ENCODE measurements at regions not wholly inside any gene's neighbourhood (a gene's known extent, or its start where the extent isn't known, plus 50 kb on each side); places are given as distances from the start of the nearest gene placed in this dataset.
"Not testable (repeated sequence)": the region's sequence is repeated elsewhere in the genome, so short reads cannot be mapped to it uniquely, and the experiment has no call there.

GRCh38 chr7:51644216-51644615 is 327.6 kb upstream of the COBL start:
- DNase-seq (ENCODE audit: low read depth in 4 of 4, low spot score in 3 of 4): no peak

GRCh38 chr7:51640841-51641240 is 324.2 kb upstream of the COBL start:
- DNase-seq (ENCODE audit: low read depth in 4 of 4, low spot score in 3 of 4): no peak

GRCh38 chr7:51639661-51640334 is 323.2 kb upstream of the COBL start:
- DNase-seq (ENCODE audit: low read depth in 4 of 4, low spot score in 3 of 4): no peak

DNA sequence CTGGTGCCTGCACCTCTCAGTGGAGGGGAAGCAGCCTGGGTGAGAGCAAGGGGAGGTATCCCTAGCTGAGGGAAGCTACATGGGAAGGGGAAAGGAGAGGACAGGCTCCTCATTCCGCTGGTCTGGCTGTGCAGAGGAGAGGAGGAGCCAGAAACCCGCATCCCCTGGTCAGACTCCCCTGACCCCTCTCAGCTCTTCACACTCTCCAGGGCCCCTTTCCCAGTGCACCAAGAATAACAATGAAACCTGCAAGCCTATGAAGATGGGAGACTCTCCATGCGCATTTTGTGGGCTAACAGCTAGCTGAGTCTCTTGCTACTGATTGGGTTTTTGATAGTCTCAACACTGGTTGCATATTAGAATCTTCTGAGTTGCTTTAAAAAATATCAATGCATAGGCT is 319.9 kb upstream of the COBL start:
- no peak for DNase-seq (ENCODE audit: low read depth in 4 of 4, low spot score in 3 of 4)

- no peak for DNase-seq (ENCODE audit: low read depth in 4 of 4, low spot score in 3 of 4)
Observed at GRCh38 chr7:51635775-51636174, 319.2 kb upstream of the COBL start.

GRCh38 chr7:51634538-51634937 is 317.9 kb upstream of the COBL start:
- DNase-seq (ENCODE audit: low read depth in 4 of 4, low spot score in 3 of 4): no peak

DNA sequence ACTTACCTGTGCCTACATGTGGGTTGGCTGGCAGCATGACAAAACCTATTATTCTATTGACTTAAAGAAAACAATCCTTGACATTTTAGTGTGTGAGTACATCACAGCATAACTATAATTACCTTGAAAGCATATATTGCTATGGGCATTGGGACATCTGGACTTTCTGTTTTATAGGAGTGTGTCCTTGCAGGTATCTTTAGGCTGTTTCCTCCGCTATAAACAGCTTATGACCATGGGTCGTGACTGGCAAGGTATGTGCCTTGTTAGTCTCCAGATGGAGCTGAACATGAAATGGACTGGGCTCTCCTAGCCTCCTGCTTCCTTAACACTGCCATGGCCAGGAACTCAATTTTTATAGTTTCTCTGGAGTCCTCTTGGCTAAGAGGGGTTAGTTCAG is 317.4 kb upstream of the COBL start:
- DNase-seq (ENCODE audit: low read depth in 4 of 4, low spot score in 3 of 4): no peak

DNA sequence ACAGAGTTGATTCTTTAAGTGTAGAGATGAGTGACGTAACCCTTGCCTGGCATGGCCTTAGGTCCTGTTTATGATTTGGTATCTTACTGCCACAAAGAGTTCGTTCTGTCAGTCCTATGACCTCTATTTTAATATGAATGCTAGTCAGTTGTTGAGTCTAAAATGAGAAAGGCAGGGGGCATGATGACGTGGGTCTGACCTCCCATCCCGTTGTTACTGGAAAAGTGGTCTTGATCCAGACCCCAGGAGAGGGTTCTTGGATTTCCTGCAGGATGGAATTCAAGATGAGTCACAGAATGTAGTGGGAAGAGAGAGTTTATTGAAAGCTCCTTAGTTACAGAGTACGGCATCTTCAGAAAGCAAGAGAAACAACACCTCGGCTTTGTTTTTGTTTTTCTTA is 317.0 kb upstream of the COBL start:
- DNase-seq (ENCODE audit: low read depth in 4 of 4, low spot score in 3 of 4): no peak

GRCh38 chr7:51633006-51633405 is 316.4 kb upstream of the COBL start:
- no peak for DNase-seq (ENCODE audit: low read depth in 4 of 4, low spot score in 3 of 4)

- no peak for DNase-seq (ENCODE audit: low read depth in 4 of 4, low spot score in 3 of 4)
Observed at GRCh38 chr7:51630933-51631332, 314.3 kb upstream of the COBL start.

DNA sequence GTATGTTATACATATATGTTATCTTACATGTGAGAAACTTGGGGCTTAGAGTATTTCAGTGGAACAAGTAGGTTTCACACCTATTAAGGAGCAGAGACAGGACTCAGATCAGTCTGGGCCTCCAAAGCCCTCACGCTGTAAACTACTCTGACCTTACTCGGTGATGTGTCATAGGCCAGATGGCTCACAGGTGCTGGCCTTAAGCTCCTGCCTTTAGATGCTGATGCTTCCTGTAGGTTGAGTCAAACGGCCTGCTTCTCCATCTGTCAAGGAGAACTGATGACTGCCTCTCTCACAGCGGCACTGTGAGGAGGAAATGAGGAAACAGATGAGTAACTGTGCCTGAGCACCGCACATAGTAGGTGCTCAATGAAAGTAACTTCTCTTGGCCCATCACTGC is 312.6 kb upstream of the COBL start:
- DNase-seq (ENCODE audit: low read depth in 4 of 4, low spot score in 3 of 4): no peak

DNA sequence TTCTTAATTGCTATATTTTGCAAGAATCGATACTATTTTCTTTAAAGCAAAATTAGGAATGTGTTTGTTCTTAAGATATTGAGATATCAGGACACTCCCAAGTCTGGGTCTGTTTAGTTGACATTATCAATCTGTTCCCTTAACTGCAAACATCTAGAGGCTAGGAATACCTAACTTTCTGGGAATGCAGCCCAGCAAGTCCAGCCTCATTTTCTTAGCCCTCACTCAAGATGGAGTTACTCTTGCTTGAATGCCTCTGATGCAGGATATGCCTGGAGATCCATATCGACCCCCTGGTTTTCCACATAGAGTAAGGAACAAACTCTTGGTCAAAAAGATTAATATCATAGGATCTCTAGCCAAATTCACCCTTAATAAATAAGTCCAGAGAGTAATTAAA is 305.3 kb upstream of the COBL start:
- DNase-seq (ENCODE audit: low read depth in 4 of 4, low spot score in 3 of 4): no peak

GRCh38 chr7:51620706-51621105 is 304.1 kb upstream of the COBL start:
- no peak for DNase-seq (ENCODE audit: low read depth in 4 of 4, low spot score in 3 of 4)

GRCh38 chr7:51619880-51620279 is 303.3 kb upstream of the COBL start:
- DNase-seq (ENCODE audit: low read depth in 4 of 4, low spot score in 3 of 4): no peak

- no peak for DNase-seq (ENCODE audit: low read depth in 4 of 4, low spot score in 3 of 4)
Observed at GRCh38 chr7:51617686-51618085, 301.1 kb upstream of the COBL start.

DNA sequence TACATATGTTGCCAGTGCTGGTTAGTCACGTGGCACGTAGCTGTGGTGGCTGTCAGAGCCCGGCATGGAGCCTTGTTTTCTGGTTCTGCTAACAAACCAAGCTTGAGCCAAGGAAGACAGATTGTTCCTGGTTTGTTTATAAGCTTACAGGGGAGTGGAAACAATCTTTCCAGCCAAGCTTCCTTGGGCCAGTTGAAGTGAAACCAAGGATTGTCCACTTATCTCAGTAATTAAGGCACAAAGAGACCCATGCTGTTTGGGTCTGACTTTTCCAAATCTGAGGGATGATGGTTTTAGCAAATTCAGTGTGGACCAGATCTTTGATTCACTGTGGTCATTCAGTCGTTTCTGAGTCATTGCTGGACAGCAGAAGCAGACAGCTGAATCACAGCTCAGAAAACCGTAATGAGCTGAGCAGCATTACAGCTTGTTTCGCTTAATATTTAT is 297.3 kb upstream of the COBL start:
- DNase-seq (ENCODE audit: low read depth in 4 of 4, low spot score in 3 of 4): no peak

- DNase-seq (ENCODE audit: low read depth in 4 of 4, low spot score in 3 of 4): no peak
Observed at GRCh38 chr7:51611937-51612336, 295.3 kb upstream of the COBL start.

- no peak for DNase-seq (ENCODE audit: low read depth in 4 of 4, low spot score in 3 of 4)
Observed at GRCh38 chr7:51607447-51607846, 290.8 kb upstream of the COBL start.

DNA sequence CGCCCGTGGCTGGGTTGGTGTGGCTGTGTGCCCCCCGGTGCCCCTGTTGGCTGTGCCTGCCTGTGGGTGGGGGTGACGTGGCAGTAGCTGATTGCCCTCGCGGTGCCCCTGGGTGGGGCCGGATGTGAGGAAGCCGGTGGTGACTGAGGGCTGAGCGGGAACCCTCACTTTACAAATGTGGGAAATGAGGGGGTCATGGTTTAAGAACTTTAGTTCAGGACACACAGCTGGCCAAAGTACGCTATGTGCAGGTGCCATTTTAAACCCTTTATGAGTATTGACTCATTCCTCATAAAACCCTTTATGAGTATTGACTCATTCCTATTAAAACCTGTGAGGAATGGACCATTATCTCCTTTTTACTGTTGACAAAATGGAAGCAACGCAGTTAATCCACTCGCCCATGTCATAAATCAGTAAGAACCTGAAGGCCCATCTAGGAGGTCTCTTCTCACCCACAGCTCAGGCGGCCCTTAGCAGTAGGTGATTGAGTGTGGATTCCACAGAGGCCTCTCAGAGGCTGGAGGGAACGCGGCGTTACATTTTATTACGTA is 290.1 kb upstream of the COBL start:
- no peak for DNase-seq (ENCODE audit: low read depth in 4 of 4, low spot score in 3 of 4)

- no peak for DNase-seq (ENCODE audit: low read depth in 4 of 4, low spot score in 3 of 4)
Observed at GRCh38 chr7:51602376-51602775, 285.8 kb upstream of the COBL start.

DNA sequence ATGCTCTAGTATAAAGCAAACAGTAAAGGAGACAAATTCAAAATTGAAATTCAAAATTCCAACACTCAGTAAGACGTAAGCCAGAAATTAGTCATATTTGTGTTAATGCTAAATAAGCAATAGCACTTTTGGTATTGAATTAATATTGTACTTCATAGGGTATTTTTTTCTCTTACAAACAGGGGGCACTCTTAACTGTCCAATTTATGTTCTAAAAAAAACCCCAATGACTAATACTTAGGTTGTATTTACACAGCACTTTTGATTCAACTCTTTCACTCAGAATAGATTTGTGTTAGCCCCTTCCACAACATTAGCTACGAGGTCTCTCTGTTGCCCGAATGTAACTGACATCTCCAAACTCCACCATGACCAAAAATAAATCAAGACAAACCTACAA is 284.9 kb upstream of the COBL start:
- DNase-seq (ENCODE audit: low read depth in 4 of 4, low spot score in 3 of 4): no peak

DNA sequence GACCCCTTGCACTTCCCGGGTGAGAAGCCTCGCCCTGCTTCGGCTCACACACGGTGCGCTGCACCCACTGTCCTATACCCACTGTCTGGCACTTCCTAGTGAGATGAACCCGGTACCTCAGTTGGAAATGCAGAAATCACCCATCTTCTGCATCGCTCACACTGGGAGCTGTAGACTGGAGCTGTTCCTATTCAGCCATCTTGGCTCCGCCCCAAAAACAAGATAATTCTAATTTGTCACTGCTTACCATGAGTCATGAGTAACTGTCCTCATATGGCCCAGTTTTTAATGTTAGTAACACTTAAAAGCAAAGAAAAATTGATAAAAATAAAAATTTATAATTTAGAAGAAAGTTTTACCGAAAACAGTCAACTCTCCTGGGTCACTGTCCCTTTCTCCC is 283.3 kb upstream of the COBL start:
- DNase-seq (ENCODE audit: low read depth in 4 of 4, low spot score in 3 of 4): not testable (repeated sequence)

- DNase-seq (ENCODE audit: low read depth in 4 of 4, low spot score in 3 of 4): no peak
Observed at GRCh38 chr7:51593628-51594027, 277.0 kb upstream of the COBL start.

Data from left renal pelvis (tissue), 4 donors.